DOHH2 (cell line): ENCODE measurements at regions not wholly inside any gene's neighbourhood (a gene's known extent, or its start where the extent isn't known, plus 50 kb on each side); places are given as distances from the start of the nearest gene placed in this dataset.

ENCODE experiments used
- H3F3A ChIP-seq: fragments of 200-600 bp; sonication (generic), shearing (Covaris generic); 2 replicates; pipeline ENCODE4 v1.6.0; 2016; ENCODE audit warnings: antibody characterized with exemption, mild to moderate bottlenecking; ENCODE audit not compliant: control insufficient read depth, insufficient read depth
- H3K27ac ChIP-seq: fragments of 200-600 bp; sonication (generic); 2 replicates; pipeline ENCODE4 v1.5.1; 2014; ENCODE audit warnings: low read depth, mild to moderate bottlenecking, low read length, moderate library complexity
- H3K27me3 ChIP-seq: fragments of 200-600 bp; sonication (generic); 2 replicates; pipeline ENCODE4 v1.6.1; 2014; ENCODE audit warnings: mild to moderate bottlenecking, low read length, mixed read lengths; ENCODE audit not compliant: control insufficient read depth
- H3K36me3 ChIP-seq: fragments of 200-600 bp; sonication (generic); 2 replicates; pipeline ENCODE4 v1.6.1; 2014; ENCODE audit warnings: mild to moderate bottlenecking, low read length, moderate library complexity, mixed read lengths; ENCODE audit not compliant: control insufficient read depth
- H3K4me1 ChIP-seq: fragments of 200-600 bp; sonication (generic); 2 replicates; pipeline ENCODE4 v1.6.1; 2014; ENCODE audit warnings: mild to moderate bottlenecking, low read length, mixed read lengths; ENCODE audit not compliant: control insufficient read depth
- H3K4me2 ChIP-seq: fragments of 200-600 bp; sonication (generic); 2 replicates; pipeline ENCODE4 v1.6.0; 2014; ENCODE audit warnings: mild to moderate bottlenecking, low read length, moderate library complexity
- H3K4me3 ChIP-seq: fragments of 200-600 bp; sonication (generic); 2 replicates; pipeline ENCODE4 v1.5.1; 2014; ENCODE audit warnings: mild to moderate bottlenecking, low read length, mixed read lengths
- H3K79me2 ChIP-seq: fragments of 200-600 bp; sonication (generic); 2 replicates; pipeline ENCODE4 v1.6.1; 2014; ENCODE audit warnings: mild to moderate bottlenecking, low read length, mixed read lengths; ENCODE audit not compliant: control insufficient read depth
- H3K9me2 ChIP-seq: fragments of 200-600 bp; sonication (generic); replicated peaks from 2 replicates; pipeline ENCODE4 v1.6.1; 2014; ENCODE audit warnings: mild to moderate bottlenecking, low read length, mixed read lengths; ENCODE audit not compliant: control insufficient read depth
- H3K9me3 ChIP-seq: fragments of 200-600 bp; sonication (generic); 2 replicates; pipeline ENCODE4 v1.6.1; 2014; ENCODE audit warnings: antibody characterized with exemption, low read length, mixed read lengths; ENCODE audit not compliant: control insufficient read depth, insufficient read depth
- H4K20me1 ChIP-seq: fragments of 200-600 bp; sonication (generic); 2 replicates; pipeline ENCODE4 v1.6.0; 2014; ENCODE audit warnings: low read depth, mild to moderate bottlenecking, antibody characterized with exemption, low read length, moderate library complexity; ENCODE audit not compliant: control insufficient read depth, insufficient read depth
- CTCF ChIP-seq: fragments of 200-600 bp; sonication (generic); IDR thresholded peaks from one replicate; pipeline ENCODE4 v1.5.1; 2014; ENCODE audit warnings: antibody characterized with exemption, mild to moderate bottlenecking, low read depth, low read length; ENCODE audit not compliant: poor library complexity, severe bottlenecking
- EZH2phosphoT487 ChIP-seq: fragments of 200-600 bp; sonication (generic); IDR thresholded peaks from 2 replicates; pipeline ENCODE4 v1.6.1; 2017; ENCODE audit warnings: borderline replicate concordance, mild to moderate bottlenecking, antibody characterized with exemption, low read length, moderate library complexity, mixed read lengths

GRCh38 chr2:58886009-58886408 is 644.9 kb upstream of the FANCL start:
- no peaks in the 10 kb centered on the region for H3K79me2 ChIP-seq
- no peaks in the 10 kb centered on the region for H3K9me2 ChIP-seq
- TF ChIP-seq EZH2phosphoT487 (no peak), CTCF (no peak)
- H4K20me1 ChIP-seq: no peaks in the 10 kb centered on the region
- H3K9me3 ChIP-seq: no peaks in the 10 kb centered on the region
- H3K4me1 ChIP-seq: no peaks in the 10 kb centered on the region
- H3K4me3 ChIP-seq: no peak overlapping the region
- H3K4me2 ChIP-seq: no peak overlapping the region
- no peaks in the 10 kb centered on the region for H3F3A ChIP-seq
- H3K27ac ChIP-seq: no peak overlapping the region
- H3K27me3 ChIP-seq: no peaks in the 10 kb centered on the region
- no peaks in the 10 kb centered on the region for H3K36me3 ChIP-seq

- Histone ChIP-seq H4K20me1 (no peaks in the 10 kb centered on the region), H3K9me3 (no peaks in the 10 kb centered on the region), H3K79me2 (no peaks in the 10 kb centered on the region), H3F3A (no peaks in the 10 kb centered on the region), H3K27me3 (no peaks in the 10 kb centered on the region; the same call in 1 of the 2 replicates), H3K27ac (no peak overlapping the region), H3K4me1 (no peaks in the 10 kb centered on the region), H3K4me3 (no peak overlapping the region), H3K36me3 (no peaks in the 10 kb centered on the region), H3K4me2 (no peak overlapping the region), H3K9me2 (no peaks in the 10 kb centered on the region)
- no peak for TF ChIP-seq CTCF
- no peak for TF ChIP-seq EZH2phosphoT487
Observed at GRCh38 chr2:58879834-58880233, 638.7 kb upstream of the FANCL start.

- Histone ChIP-seq H3K27me3 (no peaks in the 10 kb centered on the region; the same call in 1 of the 2 replicates), H3K79me2 (no peaks in the 10 kb centered on the region), H3K4me3 (no peak overlapping the region), H3F3A (no peaks in the 10 kb centered on the region), H3K27ac (no peak overlapping the region), H3K4me1 (no peaks in the 10 kb centered on the region), H4K20me1 (no peaks in the 10 kb centered on the region), H3K9me2 (no peaks in the 10 kb centered on the region), H3K36me3 (no peaks in the 10 kb centered on the region), H3K9me3 (no peaks in the 10 kb centered on the region), H3K4me2 (no peak overlapping the region)
- TF ChIP-seq EZH2phosphoT487 (no peak), CTCF (no peak)
Observed at GRCh38 chr2:58878778-58879177, 637.7 kb upstream of the FANCL start.

GRCh38 chr2:58876126-58876525 is 635.0 kb upstream of the FANCL start:
- no peaks in the 10 kb centered on the region for H3K79me2 ChIP-seq
- H3K36me3 ChIP-seq: no peaks in the 10 kb centered on the region
- H3K9me3 ChIP-seq: no peaks in the 10 kb centered on the region
- H3K4me1 ChIP-seq: no peaks in the 10 kb centered on the region
- H3K9me2 ChIP-seq: no peaks in the 10 kb centered on the region
- no peak overlapping the region for H3K4me2 ChIP-seq
- TF ChIP-seq EZH2phosphoT487: no peak
- TF ChIP-seq CTCF: no peak
- no peak overlapping the region for H3K27ac ChIP-seq
- no peaks in the 10 kb centered on the region; the same call in 1 of the 2 replicates for H3K27me3 ChIP-seq
- H3K4me3 ChIP-seq: no peak overlapping the region
- H4K20me1 ChIP-seq: no peaks in the 10 kb centered on the region
- H3F3A ChIP-seq: no peaks in the 10 kb centered on the region
